Liver (tissue), 9 donors: ENCODE measurements at regions not wholly inside any gene's neighbourhood (a gene's known extent, or its start where the extent isn't known, plus 50 kb on each side); places are given as distances from the start of the nearest gene placed in this dataset. TPM values are rescaled to one million over a fixed set of nuclear protein-coding genes. Genes with fewer than 3 reads are reported as not detected.

Source experiments
- DNase-seq: peaks from one replicate; pipeline ENCODE4 v3.0.0-alpha.2; 2017; ENCODE audit warnings: low spot score
- H3K27ac ChIP-seq, 2 donors: one replicate each; pipeline ENCODE4 v1.7.0; 2013; ENCODE audit warnings: inconsistent platforms in 2 of 2, low read length in 2 of 2, control low read depth in 1 of 2, low read depth in 1 of 2, mild to moderate bottlenecking in 1 of 2
- H3K27me3 ChIP-seq, 4 donors: one replicate each; pipeline versions ENCODE4 v1.6.1 to v1.7.0; 2013; ENCODE audit warnings: low read length in 3 of 4, inconsistent platforms in 1 of 4, mild to moderate bottlenecking in 1 of 4, moderate library complexity in 1 of 4; ENCODE audit not compliant: control insufficient read depth in 4 of 4, insufficient read depth in 4 of 4
- H3K36me3 ChIP-seq, 4 donors: one replicate each; pipeline versions ENCODE4 v1.6.1 to v1.7.0; 2013; ENCODE audit warnings: low read length in 3 of 4, mild to moderate bottlenecking in 3 of 4, low read depth in 1 of 4, moderate library complexity in 1 of 4; ENCODE audit not compliant: control insufficient read depth in 4 of 4, insufficient read depth in 3 of 4
- H3K4me1 ChIP-seq, 4 donors: one replicate each; pipeline versions ENCODE4 v1.6.1 to v1.7.0; 2013; ENCODE audit warnings: low read length in 3 of 4, mild to moderate bottlenecking in 3 of 4, moderate library complexity in 1 of 4; ENCODE audit not compliant: control insufficient read depth in 4 of 4, insufficient read depth in 4 of 4
- H3K4me3 ChIP-seq, 3 donors: one replicate each; pipeline versions ENCODE4 v1.6.1 to v1.7.0; 2013; ENCODE audit warnings: low read length in 3 of 3, control low read depth in 1 of 3, low read depth in 1 of 3, mild to moderate bottlenecking in 1 of 3
- H3K9ac ChIP-seq, 2 donors: one replicate each; pipeline ENCODE4 v1.7.0; 2013; ENCODE audit warnings: low read length in 2 of 2, mild to moderate bottlenecking in 2 of 2, moderate library complexity in 2 of 2, control low read depth in 1 of 2, low read depth in 1 of 2
- H3K9me3 ChIP-seq, 4 donors: one replicate each; pipeline versions ENCODE4 v1.6.1 to v1.7.0; 2013; ENCODE audit warnings: low read length in 3 of 4; ENCODE audit not compliant: control insufficient read depth in 4 of 4
- RAD21 ChIP-seq, 2 donors: IDR thresholded peaks; 2 replicates each; pipeline ENCODE4 v1.6.1; 2016; ENCODE audit warnings: antibody characterized with exemption in 2 of 2, mild to moderate bottlenecking in 2 of 2
- WGBS: extraction: QIAGEN DNeasy Blood & Tissue Kit; methylation state at CpG from one replicate; pipeline ENCODE4 v1.1.7; 2013; 5-methylcytosine and 5-hydroxymethylcytosine counted together
- small RNA-seq: library from RNA; depleted of rRNA; stranded (forward); fragments of <200 nt; gene quantifications from one replicate; pipeline ENCODE3, GENCODE V24; 2014
- TF ChIP-seq, protein P1 (sequence below): fragments of 150-350 bp; IDR thresholded peaks from 2 replicates; pipeline ENCODE4 v1.5.1; 2017; ENCODE audit warnings: improper control_type of control experiment, low read depth, low read length; ENCODE audit not compliant: missing input control
- TF ChIP-seq, protein P2 (sequence below): IDR thresholded peaks from 2 replicates; pipeline ENCODE4 v1.6.1; 2016; ENCODE audit warnings: antibody characterized with exemption
- donor health status: healthy.
- donor health status: healthy.
- donor health status: healthy.
- donor health status: healthy.
- donor health status: healthy.

DNA sequence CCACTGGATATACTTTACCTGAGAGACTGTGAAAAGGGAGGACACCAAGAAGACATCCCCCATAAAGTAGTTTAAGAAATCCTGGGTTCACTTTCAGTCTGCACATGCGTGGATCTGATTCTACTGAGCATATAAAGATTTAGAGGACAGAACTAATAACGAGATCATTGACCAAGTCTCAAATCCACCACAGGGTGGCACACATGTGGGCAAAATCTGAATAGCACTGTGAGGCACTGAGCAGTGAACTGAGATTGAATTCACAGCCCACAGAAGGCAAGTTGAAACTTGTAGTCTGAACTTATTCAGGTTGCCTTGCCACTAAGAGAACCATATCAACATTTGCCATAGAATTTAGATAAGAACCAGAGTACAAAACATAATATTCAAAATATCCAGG is 818.6 kb downstream of the GRID1 start:
- TF ChIP-seq, protein P1, sequence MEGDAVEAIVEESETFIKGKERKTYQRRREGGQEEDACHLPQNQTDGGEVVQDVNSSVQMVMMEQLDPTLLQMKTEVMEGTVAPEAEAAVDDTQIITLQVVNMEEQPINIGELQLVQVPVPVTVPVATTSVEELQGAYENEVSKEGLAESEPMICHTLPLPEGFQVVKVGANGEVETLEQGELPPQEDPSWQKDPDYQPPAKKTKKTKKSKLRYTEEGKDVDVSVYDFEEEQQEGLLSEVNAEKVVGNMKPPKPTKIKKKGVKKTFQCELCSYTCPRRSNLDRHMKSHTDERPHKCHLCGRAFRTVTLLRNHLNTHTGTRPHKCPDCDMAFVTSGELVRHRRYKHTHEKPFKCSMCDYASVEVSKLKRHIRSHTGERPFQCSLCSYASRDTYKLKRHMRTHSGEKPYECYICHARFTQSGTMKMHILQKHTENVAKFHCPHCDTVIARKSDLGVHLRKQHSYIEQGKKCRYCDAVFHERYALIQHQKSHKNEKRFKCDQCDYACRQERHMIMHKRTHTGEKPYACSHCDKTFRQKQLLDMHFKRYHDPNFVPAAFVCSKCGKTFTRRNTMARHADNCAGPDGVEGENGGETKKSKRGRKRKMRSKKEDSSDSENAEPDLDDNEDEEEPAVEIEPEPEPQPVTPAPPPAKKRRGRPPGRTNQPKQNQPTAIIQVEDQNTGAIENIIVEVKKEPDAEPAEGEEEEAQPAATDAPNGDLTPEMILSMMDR, result peak; percentile 56
- TF ChIP-seq RAD21 (IDR thresholded peaks at IDR 0.05), result peak; percentile 81 to 83
- TF ChIP-seq, protein P2, sequence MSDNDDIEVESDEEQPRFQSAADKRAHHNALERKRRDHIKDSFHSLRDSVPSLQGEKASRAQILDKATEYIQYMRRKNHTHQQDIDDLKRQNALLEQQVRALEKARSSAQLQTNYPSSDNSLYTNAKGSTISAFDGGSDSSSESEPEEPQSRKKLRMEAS, result no peak
- H3K4me3 ChIP-seq, result no peak overlapping the region
- 25% methylated on average over 2 of the region's 2 CpGs for WGBS
- no peaks in the 10 kb centered on the region for H3K9me3 ChIP-seq
- H3K27me3 ChIP-seq, result peaks cover 0 to 2% (median 0%) of the 10 kb centered on the region in 4 donors
- no peak for DNase-seq
- no peaks in the 10 kb centered on the region for H3K36me3 ChIP-seq
- H3K27ac ChIP-seq, result no peak overlapping the region
- H3K9ac ChIP-seq, result no peak overlapping the region
- H3K4me1 ChIP-seq, result no peaks in the 10 kb centered on the region

Small RNAs in the stretch of these regions (small RNA-seq; reads per million reads assigned to genes)
- gene RNU6-325P, result not detected
